Type B pancreatic cell (in vitro differentiated cells): ENCODE measurements at regions not wholly inside any gene's neighbourhood (a gene's known extent, or its start where the extent isn't known, plus 50 kb on each side); places are given as distances from the start of the nearest gene placed in this dataset.

Experiments
- DNase-seq: peaks from one replicate; pipeline ENCODE4 v3.0.0; 2021; ENCODE audit warnings: mixed read lengths; ENCODE audit not compliant: unreplicated experiment; ENCODE audit errors: extremely low spot score
- H3K27ac Mint-ChIP-seq: 2 replicates; pipeline ENCODE4 v1.8.0; 2021; ENCODE audit warnings: mild to moderate bottlenecking, mixed read lengths
- H3K27me3 Mint-ChIP-seq: 2 replicates; pipeline ENCODE4 v1.8.0; 2021; ENCODE audit warnings: mixed read lengths
- H3K36me3 Mint-ChIP-seq: 2 replicates; pipeline ENCODE4 v1.8.0; 2021; ENCODE audit warnings: mixed read lengths
- H3K4me1 Mint-ChIP-seq: one replicate; pipeline ENCODE4 v1.8.0; 2021; ENCODE audit warnings: mixed read lengths; ENCODE audit not compliant: unreplicated experiment
- H3K4me3 Mint-ChIP-seq: 2 replicates; pipeline ENCODE4 v1.8.0; 2021; ENCODE audit warnings: mild to moderate bottlenecking, mixed read lengths
- H3K9me3 Mint-ChIP-seq: 2 replicates; pipeline ENCODE4 v1.8.0; 2021; ENCODE audit warnings: mixed read lengths
- TF ChIP-seq, protein P1 (sequence below): fragments of 200-600 bp; sonication (generic); conservative IDR thresholded peaks from 2 replicates; pipeline ENCODE4 v1.5.0; 2021; ENCODE audit warnings: antibody characterized with exemption, mild to moderate bottlenecking

DNA sequence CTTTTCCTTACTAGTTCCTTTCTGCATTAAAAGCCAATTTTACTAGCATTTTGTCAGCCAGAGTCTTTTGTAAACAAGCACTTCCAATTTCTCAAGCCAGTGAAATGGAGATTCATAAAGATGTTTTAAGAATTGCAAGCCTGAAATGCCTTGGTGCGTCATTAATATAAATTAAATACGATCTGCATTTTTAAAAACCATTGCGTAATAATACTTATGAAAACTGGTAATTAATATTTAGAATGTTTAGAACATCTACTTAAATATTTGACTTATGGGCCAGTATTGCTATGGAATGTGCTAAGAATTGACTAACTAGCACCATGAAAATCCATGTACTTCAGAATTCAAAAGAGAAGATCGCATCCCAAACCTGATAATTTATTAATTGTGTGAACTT, 89.1 kb upstream of the PROX1 start:
- Mint-ChIP-seq H3K4me1 (no peaks in the 10 kb centered on the region), H3K4me3 (no peak overlapping the region), H3K36me3 (no peaks in the 10 kb centered on the region), H3K9me3 (no peaks in the 10 kb centered on the region), H3K27me3 (no peaks in the 10 kb centered on the region), H3K27ac (no peak overlapping the region)
- TF ChIP-seq, protein P1, sequence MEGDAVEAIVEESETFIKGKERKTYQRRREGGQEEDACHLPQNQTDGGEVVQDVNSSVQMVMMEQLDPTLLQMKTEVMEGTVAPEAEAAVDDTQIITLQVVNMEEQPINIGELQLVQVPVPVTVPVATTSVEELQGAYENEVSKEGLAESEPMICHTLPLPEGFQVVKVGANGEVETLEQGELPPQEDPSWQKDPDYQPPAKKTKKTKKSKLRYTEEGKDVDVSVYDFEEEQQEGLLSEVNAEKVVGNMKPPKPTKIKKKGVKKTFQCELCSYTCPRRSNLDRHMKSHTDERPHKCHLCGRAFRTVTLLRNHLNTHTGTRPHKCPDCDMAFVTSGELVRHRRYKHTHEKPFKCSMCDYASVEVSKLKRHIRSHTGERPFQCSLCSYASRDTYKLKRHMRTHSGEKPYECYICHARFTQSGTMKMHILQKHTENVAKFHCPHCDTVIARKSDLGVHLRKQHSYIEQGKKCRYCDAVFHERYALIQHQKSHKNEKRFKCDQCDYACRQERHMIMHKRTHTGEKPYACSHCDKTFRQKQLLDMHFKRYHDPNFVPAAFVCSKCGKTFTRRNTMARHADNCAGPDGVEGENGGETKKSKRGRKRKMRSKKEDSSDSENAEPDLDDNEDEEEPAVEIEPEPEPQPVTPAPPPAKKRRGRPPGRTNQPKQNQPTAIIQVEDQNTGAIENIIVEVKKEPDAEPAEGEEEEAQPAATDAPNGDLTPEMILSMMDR: no peak
- DNase-seq: no peak

DNA sequence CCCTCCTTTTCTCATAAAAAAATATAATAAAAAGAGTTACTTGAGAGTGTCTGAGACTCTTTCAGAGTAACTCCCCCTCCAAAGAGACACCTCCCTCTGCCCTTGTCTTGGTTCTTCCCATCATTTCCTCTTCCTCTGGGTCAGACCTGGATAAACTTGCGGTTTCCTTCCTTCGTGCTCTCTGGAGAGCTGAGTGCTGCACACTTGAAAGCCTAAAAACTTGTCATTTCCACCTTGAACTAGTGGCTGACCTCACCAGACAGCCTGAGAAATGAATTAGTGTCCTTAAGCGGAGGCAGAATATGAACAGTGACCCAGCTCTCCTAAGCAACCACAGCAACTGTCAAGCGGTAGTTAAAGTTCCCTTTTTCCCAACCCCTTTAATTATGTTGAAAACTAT, 88.4 kb upstream of the PROX1 start:
- Mint-ChIP-seq H3K36me3 (no peaks in the 10 kb centered on the region), H3K9me3 (no peaks in the 10 kb centered on the region), H3K4me3 (no peak overlapping the region), H3K27ac (no peak overlapping the region), H3K4me1 (no peaks in the 10 kb centered on the region), H3K27me3 (no peaks in the 10 kb centered on the region)
- TF ChIP-seq, protein P1: no peak
- no peak for DNase-seq

DNA sequence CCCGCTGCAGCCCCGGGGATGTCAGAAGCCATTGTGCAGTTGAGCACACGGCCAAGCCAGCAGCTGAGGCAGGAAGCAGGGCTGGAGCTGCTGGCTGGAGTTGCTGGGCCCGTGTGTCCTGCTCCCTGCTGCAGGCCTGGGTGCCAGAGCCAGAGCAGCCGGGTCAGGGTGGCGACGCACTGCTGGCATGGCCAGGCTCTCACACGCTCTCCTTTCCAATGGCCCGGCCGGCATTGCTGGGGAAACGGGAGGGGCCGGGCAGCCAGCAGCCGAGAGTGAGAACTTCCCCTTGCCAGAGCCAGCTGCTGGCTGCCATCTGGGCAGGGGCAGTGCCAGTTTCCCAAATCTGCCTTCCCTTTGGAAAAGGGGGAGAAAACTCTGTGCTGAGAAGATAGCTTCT, 82.4 kb upstream of the PROX1 start:
- no peak overlapping the region for H3K4me3 Mint-ChIP-seq
- H3K36me3 Mint-ChIP-seq: no peaks in the 10 kb centered on the region
- no peak for DNase-seq
- H3K4me1 Mint-ChIP-seq: no peaks in the 10 kb centered on the region
- H3K27me3 Mint-ChIP-seq: no peaks in the 10 kb centered on the region
- TF ChIP-seq, protein P1: no peak
- H3K27ac Mint-ChIP-seq: no peak overlapping the region
- H3K9me3 Mint-ChIP-seq: no peaks in the 10 kb centered on the region

DNA sequence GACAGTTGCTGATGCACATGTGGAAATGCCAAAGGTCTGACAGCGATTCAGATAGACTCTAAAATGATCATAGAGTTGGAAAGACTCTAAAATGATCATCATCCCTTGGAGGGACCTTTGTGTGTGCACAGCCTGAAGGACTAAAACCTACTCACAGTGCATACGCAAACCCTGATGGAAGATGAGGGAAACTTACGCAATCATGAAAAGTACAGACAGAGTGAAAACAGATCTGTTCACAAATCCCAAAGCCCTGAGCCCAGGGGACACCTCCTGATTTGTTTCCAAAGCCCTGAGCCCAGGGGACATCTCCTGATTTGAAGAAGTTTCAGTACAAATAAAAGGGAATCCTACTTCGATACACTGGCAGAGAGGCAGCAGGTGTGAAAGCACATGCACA, 79.3 kb upstream of the PROX1 start:
- DNase-seq: no peak
- Mint-ChIP-seq H3K4me1 (no peaks in the 10 kb centered on the region), H3K4me3 (no peak overlapping the region), H3K27me3 (no peaks in the 10 kb centered on the region), H3K36me3 (no peaks in the 10 kb centered on the region), H3K9me3 (no peaks in the 10 kb centered on the region), H3K27ac (no peak overlapping the region)
- TF ChIP-seq, protein P1: no peak

DNA sequence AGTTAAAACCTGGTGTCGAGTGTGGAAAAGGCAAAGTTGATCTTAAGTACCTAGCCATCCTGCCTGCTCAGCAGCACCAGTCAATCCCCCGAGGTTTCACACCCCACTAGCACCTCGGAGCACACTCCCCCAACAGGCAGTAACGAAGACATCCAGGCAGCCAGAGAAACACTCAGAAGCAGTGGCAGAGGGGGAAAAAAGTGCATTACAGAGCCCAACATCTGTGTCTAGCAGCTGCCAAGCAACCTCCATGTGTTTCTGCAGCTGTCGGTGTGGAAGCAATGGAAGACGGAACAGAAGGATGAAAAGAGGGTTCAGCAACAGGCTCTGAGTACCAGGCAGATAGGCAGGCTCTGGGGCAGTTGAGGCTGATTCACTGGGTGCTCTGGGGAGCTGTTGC, 73.4 kb upstream of the PROX1 start:
- Mint-ChIP-seq H3K9me3 (no peaks in the 10 kb centered on the region), H3K36me3 (no peaks in the 10 kb centered on the region), H3K27ac (no peak overlapping the region), H3K4me3 (no peak overlapping the region), H3K4me1 (no peaks in the 10 kb centered on the region), H3K27me3 (peaks cover 7% of the 10 kb centered on the region)
- no peak for DNase-seq
- TF ChIP-seq, protein P1: no peak

DNA sequence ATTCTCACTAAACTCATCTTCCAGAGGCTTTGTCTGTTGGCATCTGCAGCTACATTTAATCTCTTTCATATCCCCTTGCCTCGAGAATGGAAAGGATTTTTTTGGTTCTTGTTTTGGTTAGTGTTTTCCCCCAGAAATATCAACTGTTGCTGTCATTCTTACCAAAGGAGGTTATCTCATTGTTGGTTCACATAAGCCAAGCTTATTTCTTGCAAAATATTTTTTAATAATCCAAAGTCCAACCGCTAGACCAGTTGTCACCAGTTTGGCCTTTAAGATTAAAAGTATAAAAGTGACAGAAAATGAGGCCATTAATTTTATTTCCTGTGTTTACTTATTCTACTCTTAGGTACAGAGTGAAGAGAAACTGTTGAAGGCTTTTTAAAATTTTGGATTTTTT, 66.5 kb upstream of the PROX1 start:
- Mint-ChIP-seq H3K36me3 (no peaks in the 10 kb centered on the region), H3K4me3 (no peak overlapping the region), H3K4me1 (no peaks in the 10 kb centered on the region), H3K27ac (no peak overlapping the region), H3K9me3 (no peaks in the 10 kb centered on the region), H3K27me3 (peaks cover 5% of the 10 kb centered on the region)
- TF ChIP-seq, protein P1: no peak
- DNase-seq: no peak
